DND-41 (cell line): ENCODE measurements at regions not wholly inside any gene's neighbourhood (a gene's known extent, or its start where the extent isn't known, plus 50 kb on each side); places are given as distances from the start of the nearest gene placed in this dataset.

Experiments used
- CTCF ChIP-seq: IDR thresholded peaks from 2 replicates; pipeline ENCODE4 v1.5.1; 2012; ENCODE audit warnings: borderline replicate concordance, low read length, moderate library complexity, mild to moderate bottlenecking; ENCODE audit not compliant: poor library complexity, severe bottlenecking; ENCODE audit errors: extremely low read depth
- EZH2 ChIP-seq: IDR thresholded peaks from 3 replicates; pipeline ENCODE4 v1.6.1; 2012; ENCODE audit warnings: borderline replicate concordance, low read depth, mild to moderate bottlenecking, moderate library complexity, low read length, inconsistent platforms; ENCODE audit not compliant: severe bottlenecking

- TF ChIP-seq CTCF (no peak), EZH2 (no peak)
Measured at GRCh38 chr4:35365186-35365585, 879.1 kb downstream of the ARAP2 start.
